ENCODE measurements at regions not wholly inside any gene's neighbourhood (a gene's known extent, or its start where the extent isn't known, plus 50 kb on each side); places are given as distances from the start of the nearest gene placed in this dataset.

DNA sequence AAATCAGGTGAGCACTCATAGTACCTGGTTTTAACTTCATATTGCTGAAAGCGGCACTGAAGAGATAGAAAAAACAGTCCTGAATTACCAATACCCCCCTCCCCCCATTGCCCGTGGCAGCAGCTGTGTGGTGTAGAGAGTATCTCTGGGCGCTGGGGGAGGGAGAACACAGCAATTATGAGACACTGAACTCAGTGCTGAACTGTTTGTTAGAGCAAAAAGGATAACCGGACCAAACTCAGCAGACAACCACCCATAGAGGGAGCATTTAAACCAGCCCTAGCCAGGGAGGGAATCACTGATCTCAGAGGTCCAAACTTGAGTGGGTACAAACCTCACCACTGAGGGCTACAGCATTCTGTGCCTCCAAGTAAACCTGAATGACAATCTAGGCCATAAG lies 457.4 kb upstream of the TEX13C start:
- Histone ChIP-seq H4K20me1 (ENCODE audit: insufficient read depth, low read length) (no peaks in the 10 kb centered on the region), H3K36me3 (ENCODE audit: control insufficient read depth, insufficient read depth, low read length) (no peaks in the 10 kb centered on the region), H2AK9ac (replicated peaks; ENCODE audit: low read depth, low read length, poor library complexity) (no peak overlapping the region), H3K56ac (ENCODE audit: extremely low read depth, insufficient read depth, low read length) (no peak overlapping the region), H2BK120ac (ENCODE audit: low read depth, low read length) (no peak overlapping the region), H3K18ac (ENCODE audit: low read depth, low read length) (no peak overlapping the region), H3K4me2 (ENCODE audit: low read depth, low read length) (no peak overlapping the region), H3K23ac (ENCODE audit: low read depth, low read length) (no peak overlapping the region), H3K79me1 (ENCODE audit: low read depth in 1 of 2, low read length in 2 of 2) (no peaks in the 10 kb centered on the region), H3K4me1 (ENCODE audit: control insufficient read depth, insufficient read depth, low read length) (no peaks in the 10 kb centered on the region), H4K8ac (ENCODE audit: low read depth in 2 of 2, low read length in 2 of 2) (no peak overlapping the region), H2AK5ac (ENCODE audit: low read depth, low read length) (no peak overlapping the region), H3K9ac (ENCODE audit: low read depth, low read length) (no peak overlapping the region), H3K4ac (ENCODE audit: low read depth, low read length) (no peak overlapping the region), H2BK15ac (ENCODE audit: low read depth, low read length) (no peak overlapping the region), H3K27ac (ENCODE audit: insufficient read depth, low read length) (no peak overlapping the region), H2BK5ac (ENCODE audit: low read depth, low read length, poor library complexity, severe bottlenecking) (no peak overlapping the region), H3K27me3 (ENCODE audit: control insufficient read depth, insufficient read depth, low read length) (no peaks in the 10 kb centered on the region), H3K14ac (replicated peaks; ENCODE audit: low read depth, low read length) (no peak overlapping the region), H2BK20ac (ENCODE audit: low read depth, low read length) (no peak overlapping the region), H4K91ac (ENCODE audit: insufficient read depth, low read depth, low read length) (no peak overlapping the region), H4K5ac (ENCODE audit: low read depth, low read length) (no peak overlapping the region), H2AFZ (replicated peaks; ENCODE audit: low read length, poor library complexity) (no peak overlapping the region), H3K9me1 (ENCODE audit: insufficient read depth, low read length) (no peaks in the 10 kb centered on the region), H3K9me3 (ENCODE audit: control insufficient read depth, insufficient read depth, low read length) (no peaks in the 10 kb centered on the region), H3K4me3 (ENCODE audit: insufficient read depth, low read depth, low read length) (no peak overlapping the region)
- ATAC-seq (ENCODE audit: low read depth) (no peak), DNase-seq (no peak)
- ChIA-PET POLR2A (ENCODE audit: unreplicated experiment) (no interaction called here), CTCF (interaction anchor here (0.5 kb wide), 1 partner anchor 55 kb away, joined by 3 read pairs; no protein-coding TSS in a partner anchor)
- no TSS peak for BruUV-seq (replicated peaks)
- no CpG with 5 or more reads among the region's 4 CpGs for WGBS, 2 experiments (ENCODE audit: extremely low coverage in 2 of 2, insufficient read length in 1 of 2)
- dilution Hi-C loops (cut with HindIII; ENCODE audit: low sequenced_read_pairs, unreplicated experiment) (no loop called here), in situ Hi-C loops (cut with MboI; ENCODE audit: low sequenced_read_pairs) (no loop called here), intact Hi-C loops (cut with micrococcal nuclease) (no loop called here)
- TF ChIP-seq MXI1 (IDR thresholded peaks at IDR 0.05; ENCODE audit: borderline replicate concordance, low read depth, low read length) = no peak
- TF ChIP-seq MAFK (IDR thresholded peaks at IDR 0.05; ENCODE audit: low read depth, low read length) = no peak
- no peak for TF ChIP-seq FOS (IDR thresholded peaks at IDR 0.05; ENCODE audit: low read depth, low read length)
- no peak for TF ChIP-seq CTCF (conservative IDR thresholded peaks at IDR 0.05; ENCODE audit: low read depth, low read length)
- no peak for TF ChIP-seq ELK1 (IDR thresholded peaks at IDR 0.05; ENCODE audit: borderline replicate concordance, low read depth, low read length)
- no peak for TF ChIP-seq NFE2L2 (IDR thresholded peaks at IDR 0.05; ENCODE audit: low read depth, low read length)
- TF ChIP-seq SMC3 (IDR thresholded peaks at IDR 0.05; ENCODE audit: low read depth, low read length) = no peak
- TF ChIP-seq RAD21 (IDR thresholded peaks at IDR 0.05; ENCODE audit: low read length) = no peak
- no peak for TF ChIP-seq POLR2A (IDR thresholded peaks at IDR 0.05; ENCODE audit: low read depth, low read length)
- TF ChIP-seq MAZ (IDR thresholded peaks at IDR 0.05; ENCODE audit: borderline replicate concordance, low read depth, low read length) = no peak
- TF ChIP-seq RCOR1 (IDR thresholded peaks at IDR 0.05; ENCODE audit: insufficient replicate concordance, low read length) = no peak
- TF ChIP-seq, protein P1, sequence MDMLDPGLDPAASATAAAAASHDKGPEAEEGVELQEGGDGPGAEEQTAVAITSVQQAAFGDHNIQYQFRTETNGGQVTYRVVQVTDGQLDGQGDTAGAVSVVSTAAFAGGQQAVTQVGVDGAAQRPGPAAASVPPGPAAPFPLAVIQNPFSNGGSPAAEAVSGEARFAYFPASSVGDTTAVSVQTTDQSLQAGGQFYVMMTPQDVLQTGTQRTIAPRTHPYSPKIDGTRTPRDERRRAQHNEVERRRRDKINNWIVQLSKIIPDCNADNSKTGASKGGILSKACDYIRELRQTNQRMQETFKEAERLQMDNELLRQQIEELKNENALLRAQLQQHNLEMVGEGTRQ (IDR thresholded peaks at IDR 0.05; ENCODE audit: low read depth, low read length) = no peak
